Activated CD4-positive, alpha-beta T cell treated with anti-CD3 and anti-CD28 coated beads for 48 hours (primary cell): ENCODE measurements at regions not wholly inside any gene's neighbourhood (a gene's known extent, or its start where the extent isn't known, plus 50 kb on each side); places are given as distances from the start of the nearest gene placed in this dataset.
"Not testable (repeated sequence)": the region's sequence is repeated elsewhere in the genome, so short reads cannot be mapped to it uniquely, and the experiment has no call there.

Experiments
- DNase-seq: peaks from one replicate; pipeline ENCODE4 v3.0.0-alpha.2; 2020

DNA sequence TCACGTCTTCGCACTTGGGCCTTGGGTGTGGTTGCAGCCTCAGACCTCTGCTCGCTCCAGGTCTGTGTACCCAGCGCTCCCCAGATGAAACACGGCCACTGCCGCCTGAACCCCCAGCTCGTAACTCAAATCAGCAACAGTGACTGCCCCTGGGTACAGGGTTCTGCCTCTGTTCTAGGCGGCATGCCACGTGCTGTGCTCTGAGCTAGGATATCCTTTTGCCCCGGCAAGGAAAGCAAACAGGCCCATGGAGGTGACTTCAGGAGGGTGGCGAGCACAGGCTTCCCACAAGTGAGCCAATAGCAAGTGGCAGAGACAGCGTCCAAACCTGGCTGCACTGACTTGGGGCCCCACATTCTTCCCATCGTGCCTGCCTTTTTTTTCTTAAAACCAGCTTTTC, 96.3 kb upstream of the PZP start:
- DNase-seq = not testable (repeated sequence)

DNA sequence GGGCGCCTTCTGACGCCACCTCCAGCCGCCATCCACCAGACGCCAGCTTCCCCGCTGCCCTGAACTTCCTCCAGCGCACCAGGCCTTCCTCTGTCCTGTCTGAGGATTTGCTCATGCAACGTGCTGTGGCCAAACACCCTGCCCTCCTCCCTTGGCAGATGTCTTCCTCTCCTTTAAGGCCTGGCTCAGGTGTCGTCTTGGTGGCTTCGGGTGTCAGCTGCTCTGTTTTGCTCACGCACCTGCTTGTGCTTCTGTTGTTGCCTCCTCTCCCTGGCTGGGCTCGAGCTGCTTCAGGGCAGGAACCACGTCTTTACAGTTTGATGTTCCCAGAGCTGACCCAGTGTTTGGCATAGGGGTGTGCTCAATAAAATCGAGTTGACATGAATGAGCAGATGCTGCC, 87.7 kb upstream of the PZP start:
- DNase-seq = not testable (repeated sequence)

DNA sequence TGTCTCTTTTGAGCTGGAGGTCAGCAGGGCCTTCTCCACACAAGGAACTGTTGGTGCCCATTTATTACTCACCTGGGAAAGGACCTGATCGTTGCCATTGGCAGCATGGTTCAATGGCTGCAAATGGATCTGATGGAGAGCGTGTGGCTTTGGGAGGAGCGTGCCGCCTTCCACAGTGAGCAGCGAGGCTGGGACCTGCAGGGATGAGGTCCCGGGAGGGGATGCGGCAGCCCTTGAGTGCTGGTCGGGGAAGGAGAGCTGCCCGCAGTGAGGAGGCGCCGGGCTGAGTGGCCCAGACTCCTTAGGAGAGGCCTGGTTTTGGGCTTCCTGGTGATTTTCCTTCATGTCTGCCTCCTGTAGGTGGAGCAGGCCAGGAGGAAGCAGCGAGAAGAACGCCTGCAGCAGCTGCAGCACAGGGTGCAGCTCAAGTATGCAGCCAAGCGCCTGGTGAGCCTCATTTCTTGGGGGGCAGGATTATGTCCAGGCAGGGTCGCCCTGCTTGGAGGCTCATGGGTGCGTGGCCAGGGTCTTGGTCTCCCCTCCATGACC, 86.0 kb upstream of the PZP start:
- DNase-seq = not testable (repeated sequence)

DNA sequence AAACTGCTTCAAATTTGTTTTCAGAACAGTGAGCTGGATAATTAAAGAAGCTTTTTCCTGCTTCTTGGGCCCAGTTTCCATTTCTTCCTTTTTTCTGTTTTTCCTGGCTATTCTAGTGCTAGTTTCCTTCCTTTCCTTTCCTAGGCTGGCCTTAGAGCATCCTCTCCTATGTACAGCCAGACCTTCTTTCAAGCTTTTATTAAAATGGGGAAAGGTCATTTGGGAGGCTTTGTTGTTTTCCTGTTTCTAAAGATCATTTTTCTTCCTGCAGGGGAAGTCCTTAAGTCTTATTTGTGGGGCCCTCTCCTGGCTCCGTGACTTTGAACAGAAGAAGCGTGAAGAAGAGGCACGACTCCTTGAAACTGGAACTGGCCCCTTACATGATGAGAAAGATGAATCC, 85.2 kb upstream of the PZP start:
- DNase-seq = not testable (repeated sequence)

DNA sequence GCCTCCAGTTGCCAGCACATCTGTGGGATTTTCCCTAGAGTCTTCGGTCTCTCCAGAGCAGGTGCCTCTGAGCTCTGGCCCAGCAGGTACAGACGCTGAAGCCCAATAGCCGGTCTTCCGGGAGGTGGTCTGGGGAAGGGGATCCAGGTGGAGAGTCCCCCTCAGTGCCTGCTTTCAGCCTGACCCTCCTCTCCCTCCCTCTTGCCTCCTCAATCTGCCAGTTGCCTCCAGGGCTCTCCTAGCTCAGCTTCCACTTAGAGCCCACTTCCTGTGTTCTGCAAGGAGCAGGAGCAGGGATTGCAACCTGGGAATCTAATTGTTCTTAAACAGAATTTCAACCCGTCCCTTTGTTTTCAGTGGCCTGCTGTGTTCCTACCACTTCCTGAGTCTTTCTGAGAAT, 81.8 kb upstream of the PZP start:
- not testable (repeated sequence) for DNase-seq

DNA sequence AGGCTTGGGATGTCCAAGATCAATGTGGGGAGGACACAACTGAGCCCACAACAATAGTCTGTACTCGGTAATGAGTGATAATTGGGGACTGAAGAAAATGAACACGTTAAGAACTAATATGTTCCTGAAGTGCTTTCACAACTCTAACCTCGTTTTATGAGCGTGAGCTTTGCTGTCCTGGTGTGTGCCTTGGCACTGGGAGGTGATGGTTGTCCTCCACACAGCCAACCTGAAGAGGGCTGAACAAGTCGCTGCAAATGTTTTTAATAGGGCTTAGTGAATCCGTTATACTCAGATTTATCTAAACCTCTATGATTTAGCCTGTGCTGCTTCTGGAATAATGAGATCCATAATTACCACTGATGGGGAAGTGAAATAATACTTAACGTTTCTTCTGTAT, 76.5 kb upstream of the PZP start:
- DNase-seq = not testable (repeated sequence)

DNA sequence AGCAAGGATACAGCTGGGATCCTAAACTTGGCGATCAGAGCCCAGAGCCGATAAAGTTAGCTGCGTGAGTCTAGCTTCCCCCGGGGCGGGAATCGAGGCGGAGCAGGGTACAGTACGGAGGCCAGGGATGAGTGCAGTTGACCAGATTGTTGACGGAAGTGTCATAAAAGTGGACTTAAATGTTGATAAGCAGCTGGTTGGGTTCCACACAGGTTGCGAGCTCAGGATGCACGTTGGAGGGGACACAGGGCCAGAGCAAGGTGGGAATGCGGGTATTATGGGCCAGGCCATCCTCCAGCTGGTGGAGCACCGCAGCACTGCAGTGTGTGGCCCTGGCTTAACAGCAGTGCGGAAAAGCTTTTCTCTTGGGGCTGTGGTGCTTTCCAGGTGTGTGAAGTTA, 76.0 kb upstream of the PZP start:
- DNase-seq = peak; percentile 11

DNA sequence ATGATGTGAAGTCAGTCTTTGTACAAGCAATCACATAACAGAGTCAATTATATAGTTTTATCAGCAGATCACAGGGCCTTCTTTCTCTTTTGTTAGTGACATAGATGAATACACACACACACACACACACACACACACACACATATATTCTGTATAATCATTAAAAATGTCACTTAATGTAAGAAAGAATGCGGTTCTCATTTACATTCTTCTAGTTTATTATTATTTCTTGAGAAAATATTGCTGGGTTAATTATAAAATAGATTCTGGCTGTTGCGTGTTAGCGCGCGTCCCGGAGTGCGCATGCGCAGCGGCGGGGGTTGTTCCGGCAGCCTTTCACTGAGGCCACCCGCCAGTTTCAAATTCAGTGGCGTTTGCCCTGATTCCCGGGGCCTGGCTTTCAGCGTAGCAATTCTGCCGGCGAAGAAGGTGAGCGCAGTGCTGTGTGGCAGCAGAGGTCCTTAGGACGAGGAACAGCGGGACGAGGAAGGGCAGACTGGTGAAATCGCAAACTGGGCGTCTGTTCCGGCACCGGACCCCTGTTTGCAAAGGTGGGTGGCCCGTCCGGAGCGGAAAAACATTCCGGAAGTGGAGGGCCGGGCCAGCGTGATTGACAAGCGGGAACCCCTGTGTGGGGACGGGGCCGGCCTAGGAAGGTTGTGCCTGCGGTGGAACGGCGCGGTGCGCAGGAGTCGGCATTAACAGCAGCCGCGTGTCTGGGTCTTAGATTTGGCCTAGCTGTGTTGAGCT, 75.3 kb upstream of the PZP start:
- peak; percentile 81 for DNase-seq

DNA sequence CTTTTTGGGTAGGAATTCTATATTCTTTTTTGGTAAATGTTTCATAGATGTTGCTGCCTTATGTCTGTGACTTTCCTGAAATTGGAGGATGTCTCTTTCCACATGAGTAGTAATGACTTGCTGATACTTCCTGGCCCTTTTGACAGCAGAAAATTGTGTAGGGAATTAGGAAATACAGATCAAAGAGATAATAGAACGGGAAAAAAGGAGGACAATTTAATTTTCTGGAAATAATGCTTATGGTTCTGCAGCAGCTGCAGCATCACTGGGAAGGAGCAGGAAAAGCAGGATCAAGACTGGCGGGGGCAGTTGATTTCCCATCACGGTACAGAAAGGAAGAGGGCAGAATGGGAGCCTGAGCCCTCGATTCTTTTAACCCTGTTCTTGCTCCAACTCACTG, 68.8 kb upstream of the PZP start:
- DNase-seq = no peak

DNA sequence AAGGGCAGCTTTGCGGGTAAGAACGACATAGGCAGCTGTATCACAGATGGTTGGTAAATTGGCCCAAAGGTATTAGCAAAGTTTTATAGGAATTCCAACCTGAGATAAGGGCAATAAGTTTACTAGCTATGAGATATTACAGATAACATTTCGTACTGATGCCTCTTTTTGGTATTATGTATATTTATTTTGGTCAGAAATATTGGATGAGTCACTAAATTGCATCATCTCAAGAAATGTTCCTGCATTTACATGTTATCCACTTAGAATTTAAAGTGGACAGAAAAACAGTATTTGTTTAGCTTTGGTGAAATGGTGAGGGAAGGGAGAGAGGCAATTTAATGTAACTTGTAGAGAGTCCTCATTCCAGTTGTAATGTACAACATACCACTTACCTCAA, 65.1 kb upstream of the PZP start:
- no peak for DNase-seq

DNA sequence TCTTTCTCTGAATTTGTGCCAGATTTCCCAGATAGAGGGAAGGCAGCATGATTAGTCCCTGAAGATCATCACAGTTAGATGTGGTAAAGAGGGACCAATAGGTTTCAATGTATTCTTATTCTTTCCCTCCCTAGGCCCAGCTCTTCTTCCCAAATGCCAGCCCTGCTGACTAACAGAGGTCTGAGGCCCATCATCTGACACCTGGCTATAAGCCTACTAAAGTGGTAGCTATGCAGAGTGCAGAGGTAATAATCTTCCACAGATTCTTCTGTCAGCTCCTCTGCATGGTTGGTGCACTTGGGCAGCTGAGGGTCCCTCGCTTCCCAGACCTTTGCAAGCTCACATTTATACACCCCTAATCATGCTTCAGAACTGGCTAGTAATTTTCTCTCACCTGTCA, 63.7 kb upstream of the PZP start:
- DNase-seq = no peak

DNA sequence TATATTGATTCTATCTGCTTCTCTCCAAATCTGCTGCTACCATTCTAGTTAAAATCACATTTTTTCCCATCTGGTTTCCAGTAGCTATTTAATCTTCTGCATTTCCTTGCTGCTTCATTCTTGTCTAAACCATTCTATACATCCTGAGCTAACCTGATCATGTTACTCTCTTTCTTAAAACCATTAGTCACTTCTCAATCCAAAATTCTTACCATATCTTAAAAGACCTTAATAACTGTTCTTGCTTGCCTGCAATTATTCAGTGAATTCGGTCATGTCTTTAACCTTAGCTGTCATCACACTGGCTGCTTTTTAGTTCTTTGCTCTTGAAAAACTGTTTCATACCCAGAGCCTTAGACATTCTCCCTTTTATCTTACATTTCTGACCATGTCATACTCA, 56.4 kb upstream of the PZP start:
- DNase-seq = no peak

DNA sequence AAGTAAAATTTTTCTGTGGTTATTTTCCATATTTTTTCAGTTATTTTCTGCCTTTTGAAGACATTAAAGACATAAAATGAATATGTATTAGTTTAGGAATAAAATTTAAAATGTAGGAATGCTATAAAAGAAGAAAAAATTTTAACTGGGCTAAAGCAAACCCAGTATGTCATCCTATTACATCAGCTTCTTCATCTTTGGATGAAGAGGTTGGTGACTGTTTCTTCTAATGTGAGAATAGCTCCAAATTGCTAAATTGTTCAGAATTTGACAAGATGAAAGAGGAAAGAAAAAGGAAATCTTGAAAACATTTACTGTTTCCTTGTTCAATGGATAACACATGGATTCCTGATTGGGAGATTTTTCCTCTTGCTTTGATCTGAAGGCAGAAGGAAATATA, 52.7 kb upstream of the PZP start:
- DNase-seq = no peak

DNA sequence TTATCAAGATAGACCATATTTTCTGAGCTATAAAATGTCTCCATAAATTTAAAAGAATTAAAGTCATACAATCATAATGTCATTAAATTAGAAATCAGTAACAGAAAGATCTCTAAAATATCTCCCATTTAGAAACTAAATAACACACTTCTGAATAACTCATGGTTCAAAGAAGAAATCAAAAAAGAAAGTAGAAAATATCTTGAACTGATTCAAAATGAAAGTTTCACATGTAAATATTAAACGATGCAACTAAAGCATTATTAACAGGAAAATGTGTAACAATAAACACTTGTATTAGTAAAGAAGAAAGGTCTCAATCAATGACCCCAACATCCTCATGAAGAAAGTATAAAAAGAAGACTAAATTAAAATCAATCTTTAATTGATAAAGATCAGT, 50.5 kb upstream of the PZP start:
- DNase-seq = no peak
